ENCODE measurements at regions not wholly inside any gene's neighbourhood (a gene's known extent, or its start where the extent isn't known, plus 50 kb on each side); places are given as distances from the start of the nearest gene placed in this dataset.

- TF ChIP-seq CTCF (IDR thresholded peaks at IDR 0.05; ENCODE audit: insufficient read depth, low read length, severe bottlenecking), result no peak
- FAIRE-seq (no peak), DNase-seq (ENCODE audit: low read depth) (no peak)
- Histone ChIP-seq H3K27me3 (ENCODE audit: control insufficient read depth, insufficient read depth, low read length) (peaks cover 3% of the 10 kb centered on the region), H3K4me3 (ENCODE audit: low read depth, low read length) (no peak overlapping the region), H3K36me3 (ENCODE audit: control insufficient read depth, insufficient read depth, low read length) (no peaks in the 10 kb centered on the region)
Measured at GRCh38 chr16:65984296-65984695, 382.2 kb upstream of the CDH5 start.

GRCh38 chr16:65981057-65981456 is 385.4 kb upstream of the CDH5 start:
- H3K27me3 ChIP-seq (ENCODE audit: control insufficient read depth, insufficient read depth, low read length), result no peaks in the 10 kb centered on the region
- H3K36me3 ChIP-seq (ENCODE audit: control insufficient read depth, insufficient read depth, low read length), result no peaks in the 10 kb centered on the region
- FAIRE-seq (peak; percentile 75), DNase-seq (ENCODE audit: low read depth) (no peak)
- TF ChIP-seq CTCF (IDR thresholded peaks at IDR 0.05; ENCODE audit: insufficient read depth, low read length, severe bottlenecking), result no peak
- H3K4me3 ChIP-seq (ENCODE audit: low read depth, low read length), result no peak overlapping the region

- Histone ChIP-seq H3K36me3 (ENCODE audit: control insufficient read depth, insufficient read depth, low read length) (no peaks in the 10 kb centered on the region), H3K4me3 (ENCODE audit: low read depth, low read length) (no peak overlapping the region), H3K27me3 (ENCODE audit: control insufficient read depth, insufficient read depth, low read length) (no peaks in the 10 kb centered on the region)
- no peak for TF ChIP-seq CTCF (IDR thresholded peaks at IDR 0.05; ENCODE audit: insufficient read depth, low read length, severe bottlenecking)
- FAIRE-seq (no peak), DNase-seq (ENCODE audit: low read depth) (peak; percentile 64)
Measured at GRCh38 chr16:65975049-65975708, 391.3 kb upstream of the CDH5 start.

GRCh38 chr16:65967376-65967775 is 399.1 kb upstream of the CDH5 start:
- TF ChIP-seq CTCF (IDR thresholded peaks at IDR 0.05; ENCODE audit: insufficient read depth, low read length, severe bottlenecking), result no peak
- Histone ChIP-seq H3K4me3 (ENCODE audit: low read depth, low read length) (no peak overlapping the region), H3K36me3 (ENCODE audit: control insufficient read depth, insufficient read depth, low read length) (no peaks in the 10 kb centered on the region), H3K27me3 (ENCODE audit: control insufficient read depth, insufficient read depth, low read length) (no peaks in the 10 kb centered on the region)
- FAIRE-seq, result no peak
- no peak for DNase-seq (ENCODE audit: low read depth)

GRCh38 chr16:65965628-65966027 is 400.9 kb upstream of the CDH5 start:
- H3K27me3 ChIP-seq (ENCODE audit: control insufficient read depth, insufficient read depth, low read length), result no peaks in the 10 kb centered on the region
- no peak for TF ChIP-seq CTCF (IDR thresholded peaks at IDR 0.05; ENCODE audit: insufficient read depth, low read length, severe bottlenecking)
- H3K4me3 ChIP-seq (ENCODE audit: low read depth, low read length), result no peak overlapping the region
- FAIRE-seq, result no peak
- H3K36me3 ChIP-seq (ENCODE audit: control insufficient read depth, insufficient read depth, low read length), result no peaks in the 10 kb centered on the region
- DNase-seq (ENCODE audit: low read depth), result peak; percentile 68

- DNase-seq (ENCODE audit: low read depth), result no peak
- no peak for FAIRE-seq
- Histone ChIP-seq H3K27me3 (ENCODE audit: control insufficient read depth, insufficient read depth, low read length) (no peaks in the 10 kb centered on the region), H3K4me3 (ENCODE audit: low read depth, low read length) (no peak overlapping the region), H3K36me3 (ENCODE audit: control insufficient read depth, insufficient read depth, low read length) (no peaks in the 10 kb centered on the region)
- no peak for TF ChIP-seq CTCF (IDR thresholded peaks at IDR 0.05; ENCODE audit: insufficient read depth, low read length, severe bottlenecking)
Measured at GRCh38 chr16:65964752-65965151, 401.7 kb upstream of the CDH5 start.

Data from bronchial epithelial cell (primary cell).